ENCODE measurements at regions not wholly inside any gene's neighbourhood (a gene's known extent, or its start where the extent isn't known, plus 50 kb on each side); places are given as distances from the start of the nearest gene placed in this dataset.

DNA sequence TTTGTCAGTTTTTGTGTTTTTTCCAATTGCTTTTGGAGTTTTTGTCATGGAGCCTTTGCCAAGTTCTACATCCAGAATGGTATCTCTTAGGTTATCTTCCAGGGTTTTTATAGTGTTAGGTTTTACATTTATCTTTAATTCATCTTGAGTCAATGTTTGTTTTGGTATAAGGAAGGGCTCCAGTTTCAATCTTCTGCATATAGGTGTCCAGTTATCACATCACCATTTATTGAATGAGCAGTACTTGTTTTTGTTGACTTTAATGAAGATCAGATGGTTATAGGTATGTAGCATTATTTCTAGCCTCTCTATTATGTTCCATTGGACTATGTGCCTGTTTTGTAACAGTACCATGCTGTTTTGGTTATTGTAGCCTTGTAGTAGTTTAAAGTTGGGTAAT is 1233.1 kb downstream of the PLA2G4A start:
- TF ChIP-seq, protein P1, sequence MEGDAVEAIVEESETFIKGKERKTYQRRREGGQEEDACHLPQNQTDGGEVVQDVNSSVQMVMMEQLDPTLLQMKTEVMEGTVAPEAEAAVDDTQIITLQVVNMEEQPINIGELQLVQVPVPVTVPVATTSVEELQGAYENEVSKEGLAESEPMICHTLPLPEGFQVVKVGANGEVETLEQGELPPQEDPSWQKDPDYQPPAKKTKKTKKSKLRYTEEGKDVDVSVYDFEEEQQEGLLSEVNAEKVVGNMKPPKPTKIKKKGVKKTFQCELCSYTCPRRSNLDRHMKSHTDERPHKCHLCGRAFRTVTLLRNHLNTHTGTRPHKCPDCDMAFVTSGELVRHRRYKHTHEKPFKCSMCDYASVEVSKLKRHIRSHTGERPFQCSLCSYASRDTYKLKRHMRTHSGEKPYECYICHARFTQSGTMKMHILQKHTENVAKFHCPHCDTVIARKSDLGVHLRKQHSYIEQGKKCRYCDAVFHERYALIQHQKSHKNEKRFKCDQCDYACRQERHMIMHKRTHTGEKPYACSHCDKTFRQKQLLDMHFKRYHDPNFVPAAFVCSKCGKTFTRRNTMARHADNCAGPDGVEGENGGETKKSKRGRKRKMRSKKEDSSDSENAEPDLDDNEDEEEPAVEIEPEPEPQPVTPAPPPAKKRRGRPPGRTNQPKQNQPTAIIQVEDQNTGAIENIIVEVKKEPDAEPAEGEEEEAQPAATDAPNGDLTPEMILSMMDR (IDR thresholded peaks at IDR 0.05; ENCODE audit: low read depth, low read length): no peak
- no peak for DNase-seq (ENCODE audit: low read depth, low spot score)
- in situ Hi-C loops (cut with HindIII; ENCODE audit: low sequenced_read_pairs): no loop called here
- H3K4me3 ChIP-seq (ENCODE audit: low read depth, low read length): no peak overlapping the region

DNA sequence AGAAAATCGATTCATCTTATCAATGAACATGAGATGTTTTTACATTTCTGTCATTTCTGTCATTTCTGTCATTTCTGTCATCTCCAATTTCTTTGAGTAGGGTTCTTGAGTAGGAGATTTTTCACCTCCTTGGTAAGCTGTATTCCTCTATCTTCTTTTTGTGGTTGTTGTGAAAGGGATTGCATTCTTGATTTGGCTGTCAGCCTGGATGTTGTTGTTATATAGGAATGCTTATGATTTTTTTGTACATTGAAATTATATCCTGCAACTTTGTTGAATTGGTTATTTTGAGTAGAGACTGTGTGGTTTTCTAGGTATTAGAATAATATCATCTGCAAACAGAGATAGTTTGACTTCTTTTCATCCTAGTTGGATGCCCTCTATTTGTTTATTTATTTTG is 1233.7 kb downstream of the PLA2G4A start:
- in situ Hi-C loops (cut with HindIII; ENCODE audit: low sequenced_read_pairs): no loop called here
- no peak overlapping the region for H3K4me3 ChIP-seq (ENCODE audit: low read depth, low read length)
- TF ChIP-seq, protein P1 (IDR thresholded peaks at IDR 0.05; ENCODE audit: low read depth, low read length): no peak
- peak; percentile 33 for DNase-seq (ENCODE audit: low read depth, low spot score)

DNA sequence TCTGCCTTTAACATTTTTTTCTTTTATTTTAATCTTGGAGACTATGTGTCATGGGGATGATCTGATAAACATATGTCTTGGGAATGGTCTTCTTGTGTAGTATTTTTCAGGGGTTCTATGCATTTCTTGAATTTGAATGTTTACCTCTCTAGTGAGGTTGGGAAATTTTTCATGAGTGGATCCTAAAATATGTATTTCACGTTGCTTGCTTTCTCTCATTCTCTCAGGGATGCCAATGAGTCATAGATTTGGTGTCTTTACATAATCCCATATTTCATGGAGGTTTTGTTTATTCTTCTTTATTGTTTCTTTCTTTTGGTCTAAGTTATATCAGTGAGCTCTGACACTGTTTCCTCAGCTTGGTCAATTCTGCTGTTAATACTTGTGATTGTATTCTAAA is 1237.2 kb downstream of the PLA2G4A start:
- in situ Hi-C loops (cut with HindIII; ENCODE audit: low sequenced_read_pairs): no loop called here
- no peak overlapping the region for H3K4me3 ChIP-seq (ENCODE audit: low read depth, low read length)
- TF ChIP-seq, protein P1 (IDR thresholded peaks at IDR 0.05; ENCODE audit: low read depth, low read length): no peak
- DNase-seq (ENCODE audit: low read depth, low spot score): peak; percentile 5

DNA sequence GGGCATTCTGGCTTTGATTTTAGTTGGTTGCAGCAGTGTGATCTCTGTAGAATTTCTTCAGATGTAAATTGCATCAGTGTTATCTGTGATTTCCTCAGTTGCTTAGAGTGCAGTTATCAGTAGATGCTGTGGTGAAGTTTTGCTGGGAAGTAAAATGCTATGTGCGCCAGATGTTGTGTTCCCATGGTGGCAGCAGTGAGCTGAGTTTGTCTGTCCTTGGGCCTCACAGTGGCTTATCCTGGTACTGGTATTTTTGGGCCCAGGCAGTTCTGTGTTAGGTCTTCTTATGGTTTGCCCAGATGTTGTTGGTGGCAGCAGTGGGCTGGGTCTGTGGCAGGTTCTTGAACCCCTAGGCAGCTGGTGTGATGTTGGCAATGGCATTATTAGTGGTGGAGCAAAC is 1242.1 kb downstream of the PLA2G4A start:
- DNase-seq (ENCODE audit: low read depth, low spot score): no peak
- TF ChIP-seq, protein P1 (IDR thresholded peaks at IDR 0.05; ENCODE audit: low read depth, low read length): no peak
- no peak overlapping the region for H3K4me3 ChIP-seq (ENCODE audit: low read depth, low read length)
- in situ Hi-C loops (cut with HindIII; ENCODE audit: low sequenced_read_pairs): no loop called here

DNA sequence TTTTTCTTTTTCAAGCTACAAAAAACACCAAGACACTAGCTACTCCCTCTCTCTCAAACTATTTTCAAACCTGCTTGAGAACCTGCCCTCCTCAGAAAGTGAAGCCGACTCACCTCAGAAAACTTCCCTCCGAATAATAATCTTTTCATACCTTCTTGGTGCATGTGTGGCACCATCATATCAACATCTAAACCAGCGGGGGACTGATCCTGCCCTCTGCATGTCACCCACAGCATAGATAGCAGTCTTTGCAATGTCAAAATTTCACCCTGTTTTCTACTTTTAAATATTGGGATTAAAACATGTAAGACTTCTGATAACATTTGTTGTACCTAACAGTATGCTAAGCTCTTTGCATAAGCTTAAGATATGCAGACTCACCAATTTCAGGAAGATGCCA is 1260.3 kb downstream of the PLA2G4A start:
- DNase-seq (ENCODE audit: low read depth, low spot score): no peak
- no peak overlapping the region for H3K4me3 ChIP-seq (ENCODE audit: low read depth, low read length)
- in situ Hi-C loops (cut with HindIII; ENCODE audit: low sequenced_read_pairs): no loop called here
- TF ChIP-seq, protein P1 (IDR thresholded peaks at IDR 0.05; ENCODE audit: low read depth, low read length): no peak

DNA sequence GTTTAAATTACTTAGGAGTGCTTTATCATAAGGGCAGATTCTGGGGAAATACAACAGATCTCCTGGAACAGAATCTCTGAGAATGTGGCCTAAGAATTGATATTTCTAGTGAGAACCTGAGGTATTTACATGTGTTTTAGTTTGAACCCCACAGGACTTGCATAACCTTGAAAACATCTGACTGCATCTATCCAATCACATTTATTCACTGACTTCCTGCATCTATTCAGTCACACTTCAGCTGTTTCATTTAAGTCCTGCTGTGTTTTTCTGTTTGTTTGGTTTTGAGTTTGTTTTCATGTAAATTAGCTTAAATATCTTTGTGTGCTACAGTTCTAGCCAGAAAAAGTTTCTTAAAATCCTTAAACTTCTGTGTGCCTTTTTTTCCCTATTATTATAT is 1260.7 kb downstream of the PLA2G4A start:
- TF ChIP-seq, protein P1 (IDR thresholded peaks at IDR 0.05; ENCODE audit: low read depth, low read length): no peak
- DNase-seq (ENCODE audit: low read depth, low spot score): no peak
- no peak overlapping the region for H3K4me3 ChIP-seq (ENCODE audit: low read depth, low read length)
- in situ Hi-C loops (cut with HindIII; ENCODE audit: low sequenced_read_pairs): no loop called here

DNA sequence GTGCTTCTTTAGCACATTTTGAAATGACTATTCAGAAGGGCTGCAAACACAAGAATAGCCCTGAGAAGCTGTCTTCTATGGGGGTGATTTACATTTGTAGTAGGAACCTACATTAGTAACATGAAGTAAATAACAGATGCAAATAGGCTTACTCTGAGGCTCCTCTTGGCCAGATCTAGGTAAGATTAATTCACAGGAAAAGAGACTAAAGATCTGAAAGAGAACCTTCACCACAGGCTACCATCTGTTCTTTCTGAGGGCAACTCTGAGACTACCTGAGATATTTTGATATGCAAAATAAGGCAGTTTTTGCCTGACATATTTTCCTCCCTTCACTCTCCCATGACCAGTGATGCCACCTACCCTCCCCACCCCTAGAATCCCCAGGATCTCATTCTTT is 1267.8 kb downstream of the PLA2G4A start:
- TF ChIP-seq, protein P1 (IDR thresholded peaks at IDR 0.05; ENCODE audit: low read depth, low read length): no peak
- DNase-seq (ENCODE audit: low read depth, low spot score): no peak
- no peak overlapping the region for H3K4me3 ChIP-seq (ENCODE audit: low read depth, low read length)
- in situ Hi-C loops (cut with HindIII; ENCODE audit: low sequenced_read_pairs): no loop called here

Data from astrocyte of the spinal cord (primary cell).